Ishikawa (cell line): ENCODE measurements at regions not wholly inside any gene's neighbourhood (a gene's known extent, or its start where the extent isn't known, plus 50 kb on each side); places are given as distances from the start of the nearest gene placed in this dataset.

Source experiments
- CEBPB ChIP-seq: IDR thresholded peaks from 2 replicates; pipeline ENCODE4 v1.6.1; 2012
- CREB1 ChIP-seq: IDR thresholded peaks from 2 replicates; pipeline ENCODE4 v1.6.1; 2012; ENCODE audit warnings: low read depth
- EGR1 ChIP-seq: IDR thresholded peaks from 2 replicates; pipeline ENCODE4 v1.6.1; 2012
- EP300 ChIP-seq: IDR thresholded peaks from 2 replicates; pipeline ENCODE4 v1.6.1; 2012; ENCODE audit warnings: borderline replicate concordance
- FOXM1 ChIP-seq: IDR thresholded peaks from 2 replicates; pipeline ENCODE4 v1.6.1; 2012; ENCODE audit warnings: low read depth, borderline replicate concordance
- MAX ChIP-seq: IDR thresholded peaks from 2 replicates; pipeline ENCODE4 v1.6.1; 2012
- NFIC ChIP-seq: IDR thresholded peaks from 2 replicates; pipeline ENCODE4 v1.6.1; 2012
- RAD21 ChIP-seq: IDR thresholded peaks from 2 replicates; pipeline ENCODE4 v1.6.1; 2012; ENCODE audit warnings: low read depth
- REST ChIP-seq: IDR thresholded peaks from 2 replicates; pipeline ENCODE4 v1.6.1; 2012; ENCODE audit warnings: low read depth, mild to moderate bottlenecking
- TAF1 ChIP-seq: IDR thresholded peaks from 2 replicates; pipeline ENCODE4 v1.6.1; 2012; ENCODE audit warnings: low read depth, mild to moderate bottlenecking
- TCF12 ChIP-seq: IDR thresholded peaks from 2 replicates; pipeline ENCODE4 v1.6.1; 2012; ENCODE audit warnings: low read depth
- TEAD4 ChIP-seq: IDR thresholded peaks from 2 replicates; pipeline ENCODE4 v1.6.1; 2012
- USF1 ChIP-seq: IDR thresholded peaks from 2 replicates; pipeline ENCODE4 v1.6.1; 2012
- YY1 ChIP-seq: IDR thresholded peaks from 2 replicates; pipeline ENCODE4 v1.6.1; 2012; ENCODE audit warnings: low read depth
- ZBTB7A ChIP-seq: IDR thresholded peaks from 2 replicates; pipeline ENCODE4 v1.6.1; 2012; ENCODE audit warnings: low read depth

- TF ChIP-seq FOXM1, result no peak
- no peak for TF ChIP-seq TCF12
These were observed 94.7 kb upstream of the SLC8A1 start for GRCh38 chr2:40546439-40547191.

- TF ChIP-seq ZBTB7A, result no peak
- TF ChIP-seq NFIC, result no peak
- TF ChIP-seq EP300, result no peak
- TF ChIP-seq TAF1, result no peak
- no peak for TF ChIP-seq YY1
- no peak for TF ChIP-seq TEAD4
- no peak for TF ChIP-seq FOXM1
- no peak for TF ChIP-seq EGR1
- no peak for TF ChIP-seq MAX
- TF ChIP-seq USF1, result no peak
- no peak for TF ChIP-seq REST
- TF ChIP-seq CREB1, result no peak
These were observed 96.6 kb upstream of the SLC8A1 start for GRCh38 chr2:40548521-40548920.

GRCh38 chr2:40550085-40550484, 98.2 kb upstream of the SLC8A1 start:
- no peak for TF ChIP-seq NFIC

- TF ChIP-seq FOXM1, result no peak
- no peak for TF ChIP-seq ZBTB7A
These were observed 99.2 kb upstream of the SLC8A1 start for GRCh38 chr2:40551081-40551480.

GRCh38 chr2:40554665-40555294, 102.9 kb upstream of the SLC8A1 start:
- TF ChIP-seq TCF12 (no peak), YY1 (no peak), TEAD4 (no peak), TAF1 (no peak), FOXM1 (no peak), RAD21 (peak; percentile 71), REST (no peak)

- no peak for TF ChIP-seq CEBPB
- TF ChIP-seq CREB1, result no peak
- no peak for TF ChIP-seq MAX
- no peak for TF ChIP-seq EP300
- TF ChIP-seq ZBTB7A, result no peak
- TF ChIP-seq REST, result no peak
- no peak for TF ChIP-seq TEAD4
- no peak for TF ChIP-seq TCF12
- no peak for TF ChIP-seq FOXM1
- TF ChIP-seq EGR1, result no peak
- no peak for TF ChIP-seq USF1
These were observed 104.4 kb upstream of the SLC8A1 start for GRCh38 chr2:40556293-40556692.
